Esophagus muscularis mucosa (tissue), 3 donors: ENCODE measurements at regions not wholly inside any gene's neighbourhood (a gene's known extent, or its start where the extent isn't known, plus 50 kb on each side); places are given as distances from the start of the nearest gene placed in this dataset.

Experiments used
- POLR2A ChIP-seq: fragments of 450-650 bp; IDR thresholded peaks from one replicate; pipeline ENCODE4 v1.6.1; 2017; ENCODE audit warnings: antibody characterized with exemption, moderate library complexity, mild to moderate bottlenecking, low read depth
- TF ChIP-seq, protein P1 (sequence below), 3 experiments: fragments of 200-600 bp in 2 of 3; fragments of 450-650 bp in 1 of 3; sonication (generic) in 2 of 3; IDR thresholded peaks; one replicate each; pipeline ENCODE4 v1.5.1; 2017 to 2019; ENCODE audit warnings: antibody characterized with exemption in 3 of 3, mild to moderate bottlenecking in 2 of 3, moderate library complexity in 1 of 3

DNA sequence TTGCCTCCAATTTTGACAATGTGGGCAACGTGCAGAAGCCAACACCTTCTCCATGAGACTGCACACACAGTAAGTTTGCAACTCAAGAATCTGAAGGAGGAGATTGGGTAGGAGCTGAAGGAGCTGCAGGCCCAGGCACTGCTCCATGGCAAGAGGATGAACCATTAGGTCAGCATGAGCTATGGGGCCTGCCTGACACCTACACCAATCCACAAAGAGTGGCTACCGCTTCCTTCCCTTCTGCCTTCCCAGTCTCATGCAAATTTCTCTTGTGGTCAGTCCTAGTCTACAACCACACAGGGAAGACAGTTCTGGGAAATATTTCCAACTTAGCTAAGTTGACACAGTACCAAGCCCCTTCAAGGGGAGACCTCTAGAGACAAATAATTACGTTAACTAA lies 142.0 kb upstream of the ADO start:
- TF ChIP-seq, protein P1, sequence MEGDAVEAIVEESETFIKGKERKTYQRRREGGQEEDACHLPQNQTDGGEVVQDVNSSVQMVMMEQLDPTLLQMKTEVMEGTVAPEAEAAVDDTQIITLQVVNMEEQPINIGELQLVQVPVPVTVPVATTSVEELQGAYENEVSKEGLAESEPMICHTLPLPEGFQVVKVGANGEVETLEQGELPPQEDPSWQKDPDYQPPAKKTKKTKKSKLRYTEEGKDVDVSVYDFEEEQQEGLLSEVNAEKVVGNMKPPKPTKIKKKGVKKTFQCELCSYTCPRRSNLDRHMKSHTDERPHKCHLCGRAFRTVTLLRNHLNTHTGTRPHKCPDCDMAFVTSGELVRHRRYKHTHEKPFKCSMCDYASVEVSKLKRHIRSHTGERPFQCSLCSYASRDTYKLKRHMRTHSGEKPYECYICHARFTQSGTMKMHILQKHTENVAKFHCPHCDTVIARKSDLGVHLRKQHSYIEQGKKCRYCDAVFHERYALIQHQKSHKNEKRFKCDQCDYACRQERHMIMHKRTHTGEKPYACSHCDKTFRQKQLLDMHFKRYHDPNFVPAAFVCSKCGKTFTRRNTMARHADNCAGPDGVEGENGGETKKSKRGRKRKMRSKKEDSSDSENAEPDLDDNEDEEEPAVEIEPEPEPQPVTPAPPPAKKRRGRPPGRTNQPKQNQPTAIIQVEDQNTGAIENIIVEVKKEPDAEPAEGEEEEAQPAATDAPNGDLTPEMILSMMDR (IDR thresholded peaks at IDR 0.05) = no peak
- no peak for TF ChIP-seq POLR2A
